ENCODE measurements at regions not wholly inside any gene's neighbourhood (a gene's known extent, or its start where the extent isn't known, plus 50 kb on each side); places are given as distances from the start of the nearest gene placed in this dataset.
"Not testable (repeated sequence)": the region's sequence is repeated elsewhere in the genome, so short reads cannot be mapped to it uniquely, and the experiment has no call there.

DNA sequence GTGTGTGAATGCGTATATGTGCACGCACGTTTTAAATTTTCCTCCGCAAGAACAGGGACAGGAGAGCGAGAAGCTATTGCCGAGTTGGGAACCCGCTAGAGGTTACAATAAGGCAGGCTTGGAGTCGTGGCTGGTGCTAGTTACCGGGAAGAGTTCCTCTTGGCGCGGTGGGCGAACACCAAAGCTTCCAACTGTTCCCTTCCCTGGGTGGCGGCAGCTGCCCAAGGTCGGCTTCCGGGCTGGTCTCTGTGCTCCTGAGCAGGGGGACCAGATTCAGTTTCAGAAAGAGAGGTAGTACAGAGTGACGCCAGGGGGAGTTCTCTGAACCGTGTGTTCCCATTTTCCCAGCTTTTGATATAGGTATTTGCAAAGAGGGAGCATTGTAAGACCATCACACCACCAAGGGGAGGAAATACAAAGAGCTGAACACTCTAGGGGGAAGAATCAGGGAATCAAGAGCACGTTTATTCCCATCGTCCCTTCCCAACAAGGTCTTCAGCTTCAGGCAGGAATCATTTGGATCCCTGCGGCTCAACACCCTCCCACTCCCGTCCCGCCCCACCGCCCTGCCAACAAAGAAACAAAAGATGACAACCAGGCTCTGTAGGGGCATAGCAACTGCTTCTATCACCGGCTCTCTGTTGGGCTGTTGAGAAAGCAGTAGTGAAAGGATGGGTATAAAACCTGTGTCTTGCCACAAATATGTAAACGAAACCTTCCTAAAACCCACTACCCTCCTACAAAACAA is 113.6 kb upstream of the TEX13C start:
- TF ChIP-seq SPI1 (IDR thresholded peaks at IDR 0.05; ENCODE audit: low read depth, low read length) (no peak), TAF1 (IDR thresholded peaks at IDR 0.05; ENCODE audit: low read depth, low read length) (no peak), PAX5 (IDR thresholded peaks at IDR 0.05; ENCODE audit: insufficient read depth, low read length, severe bottlenecking) (no peak), POU2F2 (IDR thresholded peaks at IDR 0.05; ENCODE audit: low read depth, low read length) (no peak), POLR2A (IDR thresholded peaks at IDR 0.05; ENCODE audit: low read depth, low read length) (no peak), POLR2AphosphoS5 (IDR thresholded peaks at IDR 0.05; ENCODE audit: low read depth, low read length) (no peak)
- no peak for DNase-seq (ENCODE audit: insufficient read length, low spot score)
- FAIRE-seq: no peak

DNA sequence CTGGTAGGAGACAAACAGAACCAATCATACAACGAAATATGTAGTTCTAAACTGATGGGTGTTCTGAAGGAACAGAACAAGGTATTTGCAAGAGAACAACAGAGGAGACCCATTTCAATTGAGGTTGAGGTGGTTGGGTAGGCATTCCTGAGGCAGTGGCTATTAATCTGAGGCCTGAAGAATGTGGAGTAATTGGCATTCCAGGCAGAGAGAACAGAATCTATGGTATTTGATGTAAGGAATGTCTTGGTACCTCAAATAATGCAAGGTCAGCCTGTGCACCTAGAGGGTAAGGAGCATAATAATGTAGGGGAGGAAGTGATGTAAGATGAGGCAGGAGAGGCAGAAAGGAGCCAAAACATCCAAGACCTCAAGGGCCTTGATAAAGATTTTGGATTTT is 109.5 kb upstream of the TEX13C start:
- FAIRE-seq: no peak
- no peak for DNase-seq (ENCODE audit: insufficient read length, low spot score)
- TF ChIP-seq POLR2AphosphoS5 (IDR thresholded peaks at IDR 0.05; ENCODE audit: low read depth, low read length) (no peak), POLR2A (IDR thresholded peaks at IDR 0.05; ENCODE audit: low read depth, low read length) (no peak), PAX5 (IDR thresholded peaks at IDR 0.05; ENCODE audit: insufficient read depth, low read length, severe bottlenecking) (no peak), TAF1 (IDR thresholded peaks at IDR 0.05; ENCODE audit: low read depth, low read length) (no peak), SPI1 (IDR thresholded peaks at IDR 0.05; ENCODE audit: low read depth, low read length) (no peak), POU2F2 (IDR thresholded peaks at IDR 0.05; ENCODE audit: low read depth, low read length) (no peak)

DNA sequence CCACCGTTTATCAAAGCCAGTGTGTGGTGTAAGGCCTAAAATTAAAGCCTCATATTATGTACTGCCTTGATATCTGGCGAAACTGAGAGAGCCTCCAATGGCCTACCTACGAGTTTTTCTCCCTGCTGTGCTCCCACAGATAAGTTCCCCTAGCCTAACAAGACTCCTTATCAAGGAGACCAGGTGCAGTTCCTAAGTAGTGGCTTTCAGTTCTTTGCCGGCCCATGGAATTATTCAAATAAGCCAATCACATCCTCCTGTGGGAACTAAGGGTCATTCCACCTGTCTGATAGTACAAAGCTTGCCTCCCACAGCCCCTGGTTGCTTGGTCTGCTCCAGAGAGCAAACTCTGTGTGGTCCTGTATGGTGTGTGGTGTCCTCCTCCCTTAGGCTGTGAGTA is 99.8 kb upstream of the TEX13C start:
- DNase-seq (ENCODE audit: insufficient read length, low spot score) (no peak), FAIRE-seq (no peak)
- TF ChIP-seq SPI1 (IDR thresholded peaks at IDR 0.05; ENCODE audit: low read depth, low read length): no peak
- TF ChIP-seq PAX5 (IDR thresholded peaks at IDR 0.05; ENCODE audit: insufficient read depth, low read length, severe bottlenecking): no peak
- TF ChIP-seq POLR2A (IDR thresholded peaks at IDR 0.05; ENCODE audit: low read depth, low read length): no peak
- TF ChIP-seq POU2F2 (IDR thresholded peaks at IDR 0.05; ENCODE audit: low read depth, low read length): no peak
- no peak for TF ChIP-seq TAF1 (IDR thresholded peaks at IDR 0.05; ENCODE audit: low read depth, low read length)
- no peak for TF ChIP-seq POLR2AphosphoS5 (IDR thresholded peaks at IDR 0.05; ENCODE audit: low read depth, low read length)

DNA sequence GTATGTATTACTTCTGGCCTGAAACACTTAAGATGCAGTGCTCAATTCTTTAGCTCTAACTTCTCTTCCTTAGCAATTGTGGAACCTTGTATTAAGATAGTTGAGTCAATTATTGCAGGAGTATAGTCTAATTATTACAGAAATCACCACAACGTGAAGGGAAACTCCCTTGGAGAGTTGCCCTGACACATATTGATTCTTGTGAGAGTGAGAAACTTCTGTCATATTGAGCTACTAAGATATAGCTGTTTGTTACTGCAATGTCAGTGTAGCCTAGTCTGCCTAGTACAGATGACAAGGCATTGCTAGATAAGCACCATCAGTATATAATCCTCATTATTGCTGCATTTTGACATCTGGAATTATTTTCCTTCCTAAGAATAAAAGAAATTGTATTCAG is 82.7 kb upstream of the TEX13C start:
- TF ChIP-seq POLR2AphosphoS5 (IDR thresholded peaks at IDR 0.05; ENCODE audit: low read depth, low read length): no peak
- TF ChIP-seq SPI1 (IDR thresholded peaks at IDR 0.05; ENCODE audit: low read depth, low read length): no peak
- no peak for TF ChIP-seq TAF1 (IDR thresholded peaks at IDR 0.05; ENCODE audit: low read depth, low read length)
- no peak for TF ChIP-seq PAX5 (IDR thresholded peaks at IDR 0.05; ENCODE audit: insufficient read depth, low read length, severe bottlenecking)
- TF ChIP-seq POLR2A (IDR thresholded peaks at IDR 0.05; ENCODE audit: low read depth, low read length): no peak
- TF ChIP-seq POU2F2 (IDR thresholded peaks at IDR 0.05; ENCODE audit: low read depth, low read length): no peak
- FAIRE-seq: no peak
- no peak for DNase-seq (ENCODE audit: insufficient read length, low spot score)

DNA sequence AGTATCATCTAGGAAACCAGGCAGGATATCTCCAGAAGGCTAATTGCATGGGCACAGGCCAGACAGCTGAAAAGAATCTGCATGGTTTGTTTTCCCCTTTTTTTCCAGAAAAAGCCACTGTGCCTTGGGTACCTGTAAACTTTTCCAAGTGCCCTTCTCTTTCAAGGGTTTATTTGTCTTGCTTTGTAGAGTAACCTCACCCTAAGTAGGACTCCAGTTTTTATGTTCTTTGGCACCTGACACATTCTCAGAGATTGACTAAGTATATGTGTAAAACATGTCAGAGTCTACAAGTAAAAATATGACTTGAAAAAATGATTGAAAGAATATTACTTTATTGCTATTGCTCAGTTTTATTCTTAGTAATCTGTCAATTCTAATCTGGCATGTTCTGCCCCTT is 70.7 kb upstream of the TEX13C start:
- TF ChIP-seq POLR2A (IDR thresholded peaks at IDR 0.05; ENCODE audit: low read depth, low read length): no peak
- no peak for TF ChIP-seq POU2F2 (IDR thresholded peaks at IDR 0.05; ENCODE audit: low read depth, low read length)
- no peak for TF ChIP-seq SPI1 (IDR thresholded peaks at IDR 0.05; ENCODE audit: low read depth, low read length)
- no peak for TF ChIP-seq POLR2AphosphoS5 (IDR thresholded peaks at IDR 0.05; ENCODE audit: low read depth, low read length)
- no peak for TF ChIP-seq PAX5 (IDR thresholded peaks at IDR 0.05; ENCODE audit: insufficient read depth, low read length, severe bottlenecking)
- TF ChIP-seq TAF1 (IDR thresholded peaks at IDR 0.05; ENCODE audit: low read depth, low read length): no peak
- DNase-seq (ENCODE audit: insufficient read length, low spot score) (no peak), FAIRE-seq (no peak)

DNA sequence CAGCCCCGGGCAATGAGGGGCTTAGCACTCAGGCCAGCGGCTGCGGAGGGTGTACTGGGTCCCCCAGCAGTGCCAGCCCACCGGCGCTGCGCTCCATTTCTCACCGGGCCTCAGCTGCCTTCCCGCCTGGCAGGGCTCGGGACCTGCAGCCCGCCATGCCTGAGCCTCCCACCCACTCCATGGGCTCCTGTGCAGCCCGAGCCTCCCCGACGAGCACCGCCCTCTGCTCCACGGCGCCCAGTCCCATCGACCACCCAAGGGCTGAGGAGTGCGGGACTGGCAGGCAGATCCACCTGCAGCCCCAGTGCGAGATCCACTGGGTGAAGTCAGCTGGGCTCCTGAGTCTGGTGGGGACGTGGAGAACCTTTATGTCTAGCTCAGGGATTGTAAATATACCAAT is 63.9 kb upstream of the TEX13C start:
- DNase-seq (ENCODE audit: insufficient read length, low spot score); FAIRE-seq: not testable (repeated sequence)

DNA sequence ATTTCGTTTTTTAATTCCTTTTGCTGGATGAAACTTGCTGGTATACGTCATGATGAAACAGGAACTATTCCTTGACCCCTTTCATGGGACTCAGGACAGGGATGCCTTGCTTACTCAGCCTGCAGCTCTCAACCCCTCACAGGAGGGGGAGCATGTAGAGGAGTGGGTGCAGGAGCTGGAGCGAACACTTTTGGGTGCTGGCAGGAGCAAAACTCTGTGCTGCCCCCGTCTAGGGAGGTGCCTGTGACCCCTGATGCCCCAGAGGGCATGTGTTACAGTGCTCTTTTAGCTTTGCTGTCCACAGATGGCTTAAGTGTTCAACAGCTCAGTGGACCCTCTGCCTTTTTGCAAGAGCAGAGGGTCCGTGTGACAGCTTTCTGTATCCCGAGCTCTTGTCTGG is 56.8 kb upstream of the TEX13C start:
- FAIRE-seq: no peak
- no peak for TF ChIP-seq POLR2AphosphoS5 (IDR thresholded peaks at IDR 0.05; ENCODE audit: low read depth, low read length)
- no peak for TF ChIP-seq TAF1 (IDR thresholded peaks at IDR 0.05; ENCODE audit: low read depth, low read length)
- TF ChIP-seq POLR2A (IDR thresholded peaks at IDR 0.05; ENCODE audit: low read depth, low read length): no peak
- no peak for TF ChIP-seq POU2F2 (IDR thresholded peaks at IDR 0.05; ENCODE audit: low read depth, low read length)
- no peak for TF ChIP-seq PAX5 (IDR thresholded peaks at IDR 0.05; ENCODE audit: insufficient read depth, low read length, severe bottlenecking)
- TF ChIP-seq SPI1 (IDR thresholded peaks at IDR 0.05; ENCODE audit: low read depth, low read length): no peak
- DNase-seq (ENCODE audit: insufficient read length, low spot score): no peak

DNA sequence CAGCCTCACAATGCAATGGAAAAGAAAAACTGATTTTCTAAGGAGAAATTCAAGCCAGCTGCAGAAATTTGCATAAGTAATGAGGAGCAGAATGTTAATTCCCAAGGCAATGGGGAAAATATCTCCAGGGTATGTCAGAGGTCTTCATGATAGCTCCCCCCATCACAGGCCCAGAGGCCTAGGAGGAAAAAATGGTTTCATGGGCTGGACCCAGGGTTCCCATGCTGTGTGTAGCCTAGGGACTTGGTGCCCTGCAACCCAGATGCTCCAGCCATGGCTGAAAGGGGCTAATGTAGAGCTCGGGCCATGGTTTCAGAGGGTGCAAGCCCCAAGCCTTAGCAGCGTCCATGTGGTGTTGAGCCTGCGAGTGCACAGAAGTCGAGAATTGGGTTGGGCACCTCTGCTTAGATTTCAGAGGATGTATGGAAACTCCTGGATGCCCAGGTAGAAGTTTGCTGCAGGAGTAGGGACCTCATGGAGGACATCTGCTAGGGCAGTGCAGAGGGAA is 53.5 kb upstream of the TEX13C start:
- TF ChIP-seq PAX5 (IDR thresholded peaks at IDR 0.05; ENCODE audit: insufficient read depth, low read length, severe bottlenecking): no peak
- TF ChIP-seq POLR2AphosphoS5 (IDR thresholded peaks at IDR 0.05; ENCODE audit: low read depth, low read length): no peak
- TF ChIP-seq TAF1 (IDR thresholded peaks at IDR 0.05; ENCODE audit: low read depth, low read length): no peak
- no peak for TF ChIP-seq POU2F2 (IDR thresholded peaks at IDR 0.05; ENCODE audit: low read depth, low read length)
- no peak for TF ChIP-seq POLR2A (IDR thresholded peaks at IDR 0.05; ENCODE audit: low read depth, low read length)
- TF ChIP-seq SPI1 (IDR thresholded peaks at IDR 0.05; ENCODE audit: low read depth, low read length): no peak
- DNase-seq (ENCODE audit: insufficient read length, low spot score): no peak
- no peak for FAIRE-seq

Data from GM12891 (cell line).